DOHH2 (cell line): ENCODE measurements at regions not wholly inside any gene's neighbourhood (a gene's known extent, or its start where the extent isn't known, plus 50 kb on each side); places are given as distances from the start of the nearest gene placed in this dataset.

Experiments
- H3F3A ChIP-seq: fragments of 200-600 bp; sonication (generic), shearing (Covaris generic); 2 replicates; pipeline ENCODE4 v1.6.0; 2016; ENCODE audit warnings: antibody characterized with exemption, mild to moderate bottlenecking; ENCODE audit not compliant: control insufficient read depth, insufficient read depth
- H3K27ac ChIP-seq: fragments of 200-600 bp; sonication (generic); 2 replicates; pipeline ENCODE4 v1.5.1; 2014; ENCODE audit warnings: low read depth, mild to moderate bottlenecking, low read length, moderate library complexity
- H3K27me3 ChIP-seq: fragments of 200-600 bp; sonication (generic); 2 replicates; pipeline ENCODE4 v1.6.1; 2014; ENCODE audit warnings: mild to moderate bottlenecking, low read length, mixed read lengths; ENCODE audit not compliant: control insufficient read depth
- H3K36me3 ChIP-seq: fragments of 200-600 bp; sonication (generic); 2 replicates; pipeline ENCODE4 v1.6.1; 2014; ENCODE audit warnings: mild to moderate bottlenecking, low read length, moderate library complexity, mixed read lengths; ENCODE audit not compliant: control insufficient read depth
- H3K4me1 ChIP-seq: fragments of 200-600 bp; sonication (generic); 2 replicates; pipeline ENCODE4 v1.6.1; 2014; ENCODE audit warnings: mild to moderate bottlenecking, low read length, mixed read lengths; ENCODE audit not compliant: control insufficient read depth
- H3K4me2 ChIP-seq: fragments of 200-600 bp; sonication (generic); 2 replicates; pipeline ENCODE4 v1.6.0; 2014; ENCODE audit warnings: mild to moderate bottlenecking, low read length, moderate library complexity
- H3K4me3 ChIP-seq: fragments of 200-600 bp; sonication (generic); 2 replicates; pipeline ENCODE4 v1.5.1; 2014; ENCODE audit warnings: mild to moderate bottlenecking, low read length, mixed read lengths
- H3K79me2 ChIP-seq: fragments of 200-600 bp; sonication (generic); 2 replicates; pipeline ENCODE4 v1.6.1; 2014; ENCODE audit warnings: mild to moderate bottlenecking, low read length, mixed read lengths; ENCODE audit not compliant: control insufficient read depth
- H3K9me2 ChIP-seq: fragments of 200-600 bp; sonication (generic); replicated peaks from 2 replicates; pipeline ENCODE4 v1.6.1; 2014; ENCODE audit warnings: mild to moderate bottlenecking, low read length, mixed read lengths; ENCODE audit not compliant: control insufficient read depth
- H3K9me3 ChIP-seq: fragments of 200-600 bp; sonication (generic); 2 replicates; pipeline ENCODE4 v1.6.1; 2014; ENCODE audit warnings: antibody characterized with exemption, low read length, mixed read lengths; ENCODE audit not compliant: control insufficient read depth, insufficient read depth
- H4K20me1 ChIP-seq: fragments of 200-600 bp; sonication (generic); 2 replicates; pipeline ENCODE4 v1.6.0; 2014; ENCODE audit warnings: low read depth, mild to moderate bottlenecking, antibody characterized with exemption, low read length, moderate library complexity; ENCODE audit not compliant: control insufficient read depth, insufficient read depth
- CTCF ChIP-seq: fragments of 200-600 bp; sonication (generic); IDR thresholded peaks from one replicate; pipeline ENCODE4 v1.5.1; 2014; ENCODE audit warnings: antibody characterized with exemption, mild to moderate bottlenecking, low read depth, low read length; ENCODE audit not compliant: poor library complexity, severe bottlenecking
- EZH2phosphoT487 ChIP-seq: fragments of 200-600 bp; sonication (generic); IDR thresholded peaks from 2 replicates; pipeline ENCODE4 v1.6.1; 2017; ENCODE audit warnings: borderline replicate concordance, mild to moderate bottlenecking, antibody characterized with exemption, low read length, moderate library complexity, mixed read lengths

- H3K4me3 ChIP-seq = no peak overlapping the region
- H3K36me3 ChIP-seq = no peaks in the 10 kb centered on the region
- TF ChIP-seq EZH2phosphoT487 (no peak), CTCF (no peak)
- H3K4me2 ChIP-seq = no peak overlapping the region
- no peaks in the 10 kb centered on the region for H3K4me1 ChIP-seq
- H3K27ac ChIP-seq = no peak overlapping the region
- H4K20me1 ChIP-seq = no peaks in the 10 kb centered on the region
- peaks cover 2% of the 10 kb centered on the region; the same call in 1 of the 2 replicates for H3K9me3 ChIP-seq
- H3K79me2 ChIP-seq = no peaks in the 10 kb centered on the region
- no peaks in the 10 kb centered on the region for H3K27me3 ChIP-seq
- no peaks in the 10 kb centered on the region for H3F3A ChIP-seq
- H3K9me2 ChIP-seq = no peaks in the 10 kb centered on the region
Measured at GRCh38 chr13:102980331-102980982, 85.8 kb downstream of the SLC10A2 start.

GRCh38 chr13:102978168-102978567, 88.0 kb downstream of the SLC10A2 start:
- Histone ChIP-seq H3K9me3 (no peaks in the 10 kb centered on the region), H3F3A (no peaks in the 10 kb centered on the region), H3K4me2 (no peak overlapping the region), H3K4me1 (no peaks in the 10 kb centered on the region), H3K27ac (no peak overlapping the region), H3K9me2 (no peaks in the 10 kb centered on the region), H3K36me3 (no peaks in the 10 kb centered on the region), H3K79me2 (no peaks in the 10 kb centered on the region), H3K4me3 (no peak overlapping the region), H3K27me3 (no peaks in the 10 kb centered on the region), H4K20me1 (no peaks in the 10 kb centered on the region)
- TF ChIP-seq CTCF = no peak
- TF ChIP-seq EZH2phosphoT487 = no peak

- H3K4me3 ChIP-seq = no peak overlapping the region
- 0 out of 2 replicates have a peak, but pooled peaks cover 3% of the 10 kb centered on the region for H3K9me3 ChIP-seq
- no peaks in the 10 kb centered on the region for H3K9me2 ChIP-seq
- H3K27ac ChIP-seq = no peak overlapping the region
- no peaks in the 10 kb centered on the region for H3K36me3 ChIP-seq
- no peaks in the 10 kb centered on the region for H3K4me1 ChIP-seq
- H3K4me2 ChIP-seq = no peak overlapping the region
- no peak for TF ChIP-seq EZH2phosphoT487
- no peak for TF ChIP-seq CTCF
- no peaks in the 10 kb centered on the region for H3K79me2 ChIP-seq
- no peaks in the 10 kb centered on the region for H3K27me3 ChIP-seq
- H3F3A ChIP-seq = no peaks in the 10 kb centered on the region
- no peaks in the 10 kb centered on the region for H4K20me1 ChIP-seq
Measured at GRCh38 chr13:102977471-102977870, 88.7 kb downstream of the SLC10A2 start.
